Gastroesophageal sphincter (tissue), 3 donors: ENCODE measurements at regions not wholly inside any gene's neighbourhood (a gene's known extent, or its start where the extent isn't known, plus 50 kb on each side); places are given as distances from the start of the nearest gene placed in this dataset.
"Not testable (repeated sequence)": the region's sequence is repeated elsewhere in the genome, so short reads cannot be mapped to it uniquely, and the experiment has no call there.

ENCODE experiments used
- POLR2AphosphoS5 ChIP-seq: sonication (generic); formaldehyde crosslinking; IDR thresholded peaks from one replicate; pipeline ENCODE4 v1.6.1; 2017; ENCODE audit warnings: antibody characterized with exemption
- TF ChIP-seq, protein P1 (sequence below), 4 experiments: fragments of 200-600 bp in 2 of 4; fragments of 450-650 bp in 2 of 4; sonication (generic) in 1 of 4; IDR thresholded peaks; one replicate each; pipeline ENCODE4 v1.5.1; 2017 to 2019; ENCODE audit warnings: antibody characterized with exemption in 4 of 4, mild to moderate bottlenecking in 2 of 4, moderate library complexity in 2 of 4

DNA sequence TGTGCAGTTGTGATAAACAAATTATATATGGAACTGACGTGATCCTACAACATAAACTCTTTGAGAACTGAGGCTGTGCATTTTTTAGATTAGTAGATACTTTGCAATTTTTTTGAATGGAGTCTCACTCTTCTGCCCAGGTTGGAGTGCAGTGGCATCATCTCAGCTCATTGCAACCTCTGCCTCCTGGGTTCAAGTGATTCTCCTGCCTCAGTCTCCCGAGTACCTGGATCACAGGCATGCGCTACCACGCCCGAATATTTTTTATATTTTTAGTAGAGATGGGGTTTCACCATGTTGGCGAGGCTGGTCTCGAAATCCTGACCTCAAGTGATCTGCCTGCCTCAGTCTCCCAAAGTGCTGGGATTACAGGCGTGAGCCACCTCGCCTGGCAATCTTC is 145.9 kb downstream of the POTEH start:
- TF ChIP-seq, protein P1, sequence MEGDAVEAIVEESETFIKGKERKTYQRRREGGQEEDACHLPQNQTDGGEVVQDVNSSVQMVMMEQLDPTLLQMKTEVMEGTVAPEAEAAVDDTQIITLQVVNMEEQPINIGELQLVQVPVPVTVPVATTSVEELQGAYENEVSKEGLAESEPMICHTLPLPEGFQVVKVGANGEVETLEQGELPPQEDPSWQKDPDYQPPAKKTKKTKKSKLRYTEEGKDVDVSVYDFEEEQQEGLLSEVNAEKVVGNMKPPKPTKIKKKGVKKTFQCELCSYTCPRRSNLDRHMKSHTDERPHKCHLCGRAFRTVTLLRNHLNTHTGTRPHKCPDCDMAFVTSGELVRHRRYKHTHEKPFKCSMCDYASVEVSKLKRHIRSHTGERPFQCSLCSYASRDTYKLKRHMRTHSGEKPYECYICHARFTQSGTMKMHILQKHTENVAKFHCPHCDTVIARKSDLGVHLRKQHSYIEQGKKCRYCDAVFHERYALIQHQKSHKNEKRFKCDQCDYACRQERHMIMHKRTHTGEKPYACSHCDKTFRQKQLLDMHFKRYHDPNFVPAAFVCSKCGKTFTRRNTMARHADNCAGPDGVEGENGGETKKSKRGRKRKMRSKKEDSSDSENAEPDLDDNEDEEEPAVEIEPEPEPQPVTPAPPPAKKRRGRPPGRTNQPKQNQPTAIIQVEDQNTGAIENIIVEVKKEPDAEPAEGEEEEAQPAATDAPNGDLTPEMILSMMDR (IDR thresholded peaks at IDR 0.05): not testable (repeated sequence)
- not testable (repeated sequence) for TF ChIP-seq POLR2AphosphoS5
